ENCODE measurements at regions not wholly inside any gene's neighbourhood (a gene's known extent, or its start where the extent isn't known, plus 50 kb on each side); places are given as distances from the start of the nearest gene placed in this dataset.

GRCh38 chr9:31608416-31608815 is 776.0 kb upstream of the ACO1 start:
- no peaks in the 10 kb centered on the region for H3K9me3 ChIP-seq (ENCODE audit: control insufficient read depth, low read depth, low read length)
- H3K9ac ChIP-seq (ENCODE audit: control insufficient read depth, extremely low read depth, insufficient read depth, low read length), result no peak overlapping the region
- peaks cover 18% of the 10 kb centered on the region for H3K4me1 ChIP-seq (ENCODE audit: control insufficient read depth, extremely low read depth, insufficient read depth, low read length)
- H3K4me2 ChIP-seq (ENCODE audit: control insufficient read depth, extremely low read depth, insufficient read depth, low read depth, low read length), result no peak overlapping the region
- TF ChIP-seq, protein P1, sequence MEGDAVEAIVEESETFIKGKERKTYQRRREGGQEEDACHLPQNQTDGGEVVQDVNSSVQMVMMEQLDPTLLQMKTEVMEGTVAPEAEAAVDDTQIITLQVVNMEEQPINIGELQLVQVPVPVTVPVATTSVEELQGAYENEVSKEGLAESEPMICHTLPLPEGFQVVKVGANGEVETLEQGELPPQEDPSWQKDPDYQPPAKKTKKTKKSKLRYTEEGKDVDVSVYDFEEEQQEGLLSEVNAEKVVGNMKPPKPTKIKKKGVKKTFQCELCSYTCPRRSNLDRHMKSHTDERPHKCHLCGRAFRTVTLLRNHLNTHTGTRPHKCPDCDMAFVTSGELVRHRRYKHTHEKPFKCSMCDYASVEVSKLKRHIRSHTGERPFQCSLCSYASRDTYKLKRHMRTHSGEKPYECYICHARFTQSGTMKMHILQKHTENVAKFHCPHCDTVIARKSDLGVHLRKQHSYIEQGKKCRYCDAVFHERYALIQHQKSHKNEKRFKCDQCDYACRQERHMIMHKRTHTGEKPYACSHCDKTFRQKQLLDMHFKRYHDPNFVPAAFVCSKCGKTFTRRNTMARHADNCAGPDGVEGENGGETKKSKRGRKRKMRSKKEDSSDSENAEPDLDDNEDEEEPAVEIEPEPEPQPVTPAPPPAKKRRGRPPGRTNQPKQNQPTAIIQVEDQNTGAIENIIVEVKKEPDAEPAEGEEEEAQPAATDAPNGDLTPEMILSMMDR (optimal IDR thresholded peaks at IDR 0.05 in 1 of 3, IDR thresholded peaks at IDR 0.05 in 1 of 3, conservative IDR thresholded peaks at IDR 0.05 in 1 of 3; ENCODE audit: extremely low read depth in 1 of 3, insufficient read depth in 2 of 3, low read length in 3 of 3), result no peak
- no peak for TF ChIP-seq EZH2 (IDR thresholded peaks at IDR 0.05; ENCODE audit: low read length)
- peak overlapping the region; percentile 80 for H2AFZ ChIP-seq (ENCODE audit: control insufficient read depth, low read length)
- H3K79me2 ChIP-seq (ENCODE audit: control insufficient read depth, insufficient read depth, low read length), result no peaks in the 10 kb centered on the region
- FAIRE-seq, result peak; percentile 69
- no peak overlapping the region for H3K27ac ChIP-seq (ENCODE audit: control insufficient read depth, insufficient read depth, low read length)
- no peak overlapping the region for H3K4me3 ChIP-seq (ENCODE audit: control insufficient read depth in 2 of 3, extremely low read depth in 1 of 3, insufficient read depth in 2 of 3, low read depth in 1 of 3, low read length in 3 of 3)
- H3K36me3 ChIP-seq (ENCODE audit: control insufficient read depth in 2 of 2, extremely low read depth in 1 of 2, insufficient read depth in 2 of 2, low read length in 2 of 2), result no peaks in the 10 kb centered on the region
- H3K9me1 ChIP-seq (ENCODE audit: control insufficient read depth, extremely low read depth, insufficient read depth, low read length), result no peaks in the 10 kb centered on the region
- no peak for DNase-seq (ENCODE audit: low read depth, low spot score)
- dilution Hi-C loops (cut with MboI; ENCODE audit: extremely low pct_ligation_motif_present, low sequenced_read_pairs), result no loop called here
- no peaks in the 10 kb centered on the region for H3K27me3 ChIP-seq (ENCODE audit: control insufficient read depth, extremely low read depth, insufficient read depth, low read length)
- no peaks in the 10 kb centered on the region for H4K20me1 ChIP-seq (ENCODE audit: control insufficient read depth, extremely low read depth, insufficient read depth, low read length)

- H2AFZ ChIP-seq (ENCODE audit: control insufficient read depth, low read length), result peak overlapping the region; percentile 80
- FAIRE-seq (no peak), DNase-seq (ENCODE audit: low read depth, low spot score) (no peak)
Observed at GRCh38 chr9:31608881-31609280, 775.6 kb upstream of the ACO1 start.

More at GRCh38 chr9:31608881-31609280, 775.6 kb upstream of the ACO1 start:
- no peaks in the 10 kb centered on the region for H3K9me3 ChIP-seq (ENCODE audit: control insufficient read depth, low read depth, low read length)
- peaks cover 18% of the 10 kb centered on the region for H3K4me1 ChIP-seq (ENCODE audit: control insufficient read depth, extremely low read depth, insufficient read depth, low read length)
- H4K20me1 ChIP-seq (ENCODE audit: control insufficient read depth, extremely low read depth, insufficient read depth, low read length), result no peaks in the 10 kb centered on the region
- dilution Hi-C loops (cut with MboI; ENCODE audit: extremely low pct_ligation_motif_present, low sequenced_read_pairs), result no loop called here
- H3K36me3 ChIP-seq (ENCODE audit: control insufficient read depth in 2 of 2, extremely low read depth in 1 of 2, insufficient read depth in 2 of 2, low read length in 2 of 2), result no peaks in the 10 kb centered on the region
- H3K27ac ChIP-seq (ENCODE audit: control insufficient read depth, insufficient read depth, low read length), result no peak overlapping the region
- H3K4me2 ChIP-seq (ENCODE audit: control insufficient read depth, extremely low read depth, insufficient read depth, low read depth, low read length), result no peak overlapping the region
- H3K79me2 ChIP-seq (ENCODE audit: control insufficient read depth, insufficient read depth, low read length), result no peaks in the 10 kb centered on the region
- no peaks in the 10 kb centered on the region for H3K9me1 ChIP-seq (ENCODE audit: control insufficient read depth, extremely low read depth, insufficient read depth, low read length)
- no peaks in the 10 kb centered on the region for H3K27me3 ChIP-seq (ENCODE audit: control insufficient read depth, extremely low read depth, insufficient read depth, low read length)
- H3K4me3 ChIP-seq (ENCODE audit: control insufficient read depth in 2 of 3, extremely low read depth in 1 of 3, insufficient read depth in 2 of 3, low read depth in 1 of 3, low read length in 3 of 3), result no peak overlapping the region
- TF ChIP-seq EZH2 (IDR thresholded peaks at IDR 0.05; ENCODE audit: low read length), result no peak
- TF ChIP-seq, protein P1 (optimal IDR thresholded peaks at IDR 0.05 in 1 of 3, IDR thresholded peaks at IDR 0.05 in 1 of 3, conservative IDR thresholded peaks at IDR 0.05 in 1 of 3; ENCODE audit: extremely low read depth in 1 of 3, insufficient read depth in 2 of 3, low read length in 3 of 3), result no peak
- no peak overlapping the region for H3K9ac ChIP-seq (ENCODE audit: control insufficient read depth, extremely low read depth, insufficient read depth, low read length)

Data from keratinocyte (primary cell).